ENCODE measurements at regions not wholly inside any gene's neighbourhood (a gene's known extent, or its start where the extent isn't known, plus 50 kb on each side); places are given as distances from the start of the nearest gene placed in this dataset.
"Not testable (repeated sequence)": the region's sequence is repeated elsewhere in the genome, so short reads cannot be mapped to it uniquely, and the experiment has no call there.

GRCh38 chr2:85969367-85969766 is 80.6 kb upstream of the ST3GAL5 start:
- H3K27me3 ChIP-seq (ENCODE audit: control insufficient read depth, insufficient read depth, low read length); H3K27ac ChIP-seq (ENCODE audit: low read depth, low read length); H3K4me3 ChIP-seq (ENCODE audit: low read depth, low read length); H3K36me3 ChIP-seq (ENCODE audit: control insufficient read depth, insufficient read depth, low read length); H3K9ac ChIP-seq (ENCODE audit: low read length); H3K4me1 ChIP-seq (ENCODE audit: control insufficient read depth, insufficient read depth, low read length): not testable (repeated sequence)
- H3K9me3 ChIP-seq (ENCODE audit: control insufficient read depth, insufficient read depth, low read depth, low read length), result peaks cover 19% of the 10 kb centered on the region

GRCh38 chr2:85965770-85966169 is 77.0 kb upstream of the ST3GAL5 start:
- not testable (repeated sequence) for H3K27me3 ChIP-seq (ENCODE audit: control insufficient read depth, insufficient read depth, low read length); H3K4me3 ChIP-seq (ENCODE audit: low read depth, low read length); H3K4me1 ChIP-seq (ENCODE audit: control insufficient read depth, insufficient read depth, low read length); H3K36me3 ChIP-seq (ENCODE audit: control insufficient read depth, insufficient read depth, low read length); H3K9ac ChIP-seq (ENCODE audit: low read length); H3K27ac ChIP-seq (ENCODE audit: low read depth, low read length)
- H3K9me3 ChIP-seq (ENCODE audit: control insufficient read depth, insufficient read depth, low read depth, low read length), result peaks cover 34% of the 10 kb centered on the region

GRCh38 chr2:85963747-85964418 is 75.1 kb upstream of the ST3GAL5 start:
- not testable (repeated sequence) for H3K9ac ChIP-seq (ENCODE audit: low read length); H3K27me3 ChIP-seq (ENCODE audit: control insufficient read depth, insufficient read depth, low read length); H3K4me1 ChIP-seq (ENCODE audit: control insufficient read depth, insufficient read depth, low read length); H3K36me3 ChIP-seq (ENCODE audit: control insufficient read depth, insufficient read depth, low read length); H3K27ac ChIP-seq (ENCODE audit: low read depth, low read length); H3K4me3 ChIP-seq (ENCODE audit: low read depth, low read length)
- peaks cover 35% of the 10 kb centered on the region for H3K9me3 ChIP-seq (ENCODE audit: control insufficient read depth, insufficient read depth, low read depth, low read length)

- Histone ChIP-seq H3K27me3 (ENCODE audit: control insufficient read depth, insufficient read depth, low read length) (no peaks in the 10 kb centered on the region), H3K27ac (ENCODE audit: low read depth, low read length) (no peak overlapping the region), H3K4me1 (ENCODE audit: control insufficient read depth, insufficient read depth, low read length) (no peaks in the 10 kb centered on the region), H3K9ac (ENCODE audit: low read length) (no peak overlapping the region), H3K4me3 (ENCODE audit: low read depth, low read length) (no peak overlapping the region), H3K9me3 (ENCODE audit: control insufficient read depth, insufficient read depth, low read depth, low read length) (peaks cover 35% of the 10 kb centered on the region), H3K36me3 (ENCODE audit: control insufficient read depth, insufficient read depth, low read length) (no peaks in the 10 kb centered on the region)
Measured at GRCh38 chr2:85963068-85963467, 74.3 kb upstream of the ST3GAL5 start.

GRCh38 chr2:85961754-85962153 is 73.0 kb upstream of the ST3GAL5 start:
- Histone ChIP-seq H3K9ac (ENCODE audit: low read length) (no peak overlapping the region), H3K36me3 (ENCODE audit: control insufficient read depth, insufficient read depth, low read length) (no peaks in the 10 kb centered on the region), H3K27ac (ENCODE audit: low read depth, low read length) (no peak overlapping the region), H3K4me1 (ENCODE audit: control insufficient read depth, insufficient read depth, low read length) (peaks cover 7% of the 10 kb centered on the region; the same call in 1 of the 2 replicates), H3K9me3 (ENCODE audit: control insufficient read depth, insufficient read depth, low read depth, low read length) (peaks cover 35% of the 10 kb centered on the region), H3K27me3 (ENCODE audit: control insufficient read depth, insufficient read depth, low read length) (no peaks in the 10 kb centered on the region), H3K4me3 (ENCODE audit: low read depth, low read length) (no peak overlapping the region)

- Histone ChIP-seq H3K27ac (ENCODE audit: low read depth, low read length) (no peak overlapping the region), H3K4me1 (ENCODE audit: control insufficient read depth, insufficient read depth, low read length) (peaks cover 12% of the 10 kb centered on the region; the same call in 1 of the 2 replicates), H3K9ac (ENCODE audit: low read length) (no peak overlapping the region), H3K9me3 (ENCODE audit: control insufficient read depth, insufficient read depth, low read depth, low read length) (peaks cover 35% of the 10 kb centered on the region), H3K27me3 (ENCODE audit: control insufficient read depth, insufficient read depth, low read length) (no peaks in the 10 kb centered on the region), H3K4me3 (ENCODE audit: low read depth, low read length) (no peak overlapping the region), H3K36me3 (ENCODE audit: control insufficient read depth, insufficient read depth, low read length) (no peaks in the 10 kb centered on the region)
Measured at GRCh38 chr2:85961053-85961452, 72.3 kb upstream of the ST3GAL5 start.

GRCh38 chr2:85959826-85960225 is 71.0 kb upstream of the ST3GAL5 start:
- peaks cover 12% of the 10 kb centered on the region; the same call in 1 of the 2 replicates for H3K4me1 ChIP-seq (ENCODE audit: control insufficient read depth, insufficient read depth, low read length)

GRCh38 chr2:85959185-85959584 is 70.4 kb upstream of the ST3GAL5 start:
- Histone ChIP-seq H3K9me3 (ENCODE audit: control insufficient read depth, insufficient read depth, low read depth, low read length) (peaks cover 32% of the 10 kb centered on the region), H3K4me3 (ENCODE audit: low read depth, low read length) (no peak overlapping the region), H3K36me3 (ENCODE audit: control insufficient read depth, insufficient read depth, low read length) (no peaks in the 10 kb centered on the region), H3K27ac (ENCODE audit: low read depth, low read length) (no peak overlapping the region), H3K4me1 (ENCODE audit: control insufficient read depth, insufficient read depth, low read length) (peaks cover 12% of the 10 kb centered on the region; the same call in 1 of the 2 replicates), H3K9ac (ENCODE audit: low read length) (no peak overlapping the region), H3K27me3 (ENCODE audit: control insufficient read depth, insufficient read depth, low read length) (no peaks in the 10 kb centered on the region)

More at GRCh38 chr2:85959826-85960225, 71.0 kb upstream of the ST3GAL5 start:
- Histone ChIP-seq H3K27me3 (ENCODE audit: control insufficient read depth, insufficient read depth, low read length) (no peaks in the 10 kb centered on the region), H3K9ac (ENCODE audit: low read length) (no peak overlapping the region), H3K27ac (ENCODE audit: low read depth, low read length) (no peak overlapping the region), H3K36me3 (ENCODE audit: control insufficient read depth, insufficient read depth, low read length) (no peaks in the 10 kb centered on the region), H3K4me3 (ENCODE audit: low read depth, low read length) (no peak overlapping the region), H3K9me3 (ENCODE audit: control insufficient read depth, insufficient read depth, low read depth, low read length) (peaks cover 35% of the 10 kb centered on the region)

GRCh38 chr2:85958731-85959130 is 69.9 kb upstream of the ST3GAL5 start:
- no peaks in the 10 kb centered on the region for H3K27me3 ChIP-seq (ENCODE audit: control insufficient read depth, insufficient read depth, low read length)
- H3K36me3 ChIP-seq (ENCODE audit: control insufficient read depth, insufficient read depth, low read length), result no peaks in the 10 kb centered on the region
- H3K9ac ChIP-seq (ENCODE audit: low read length), result no peak overlapping the region
- H3K9me3 ChIP-seq (ENCODE audit: control insufficient read depth, insufficient read depth, low read depth, low read length), result peaks cover 28% of the 10 kb centered on the region
- no peak overlapping the region for H3K4me3 ChIP-seq (ENCODE audit: low read depth, low read length)
- H3K4me1 ChIP-seq (ENCODE audit: control insufficient read depth, insufficient read depth, low read length), result peaks cover 12% of the 10 kb centered on the region; the same call in 1 of the 2 replicates
- no peak overlapping the region for H3K27ac ChIP-seq (ENCODE audit: low read depth, low read length)

GRCh38 chr2:85957256-85957655 is 68.5 kb upstream of the ST3GAL5 start:
- Histone ChIP-seq H3K9me3 (ENCODE audit: control insufficient read depth, insufficient read depth, low read depth, low read length) (peaks cover 18% of the 10 kb centered on the region), H3K36me3 (ENCODE audit: control insufficient read depth, insufficient read depth, low read length) (no peaks in the 10 kb centered on the region), H3K9ac (ENCODE audit: low read length) (no peak overlapping the region), H3K4me3 (ENCODE audit: low read depth, low read length) (no peak overlapping the region), H3K27ac (ENCODE audit: low read depth, low read length) (no peak overlapping the region), H3K4me1 (ENCODE audit: control insufficient read depth, insufficient read depth, low read length) (peaks cover 17% of the 10 kb centered on the region; the same call in 1 of the 2 replicates), H3K27me3 (ENCODE audit: control insufficient read depth, insufficient read depth, low read length) (no peaks in the 10 kb centered on the region)

GRCh38 chr2:85956646-85957039 is 67.9 kb upstream of the ST3GAL5 start:
- peaks cover 14% of the 10 kb centered on the region for H3K9me3 ChIP-seq (ENCODE audit: control insufficient read depth, insufficient read depth, low read depth, low read length)
- H3K27me3 ChIP-seq (ENCODE audit: control insufficient read depth, insufficient read depth, low read length), result no peaks in the 10 kb centered on the region
- no peak overlapping the region for H3K27ac ChIP-seq (ENCODE audit: low read depth, low read length)
- no peak overlapping the region for H3K9ac ChIP-seq (ENCODE audit: low read length)
- H3K4me3 ChIP-seq (ENCODE audit: low read depth, low read length), result no peak overlapping the region
- peaks cover 17% of the 10 kb centered on the region; the same call in 1 of the 2 replicates for H3K4me1 ChIP-seq (ENCODE audit: control insufficient read depth, insufficient read depth, low read length)
- no peaks in the 10 kb centered on the region for H3K36me3 ChIP-seq (ENCODE audit: control insufficient read depth, insufficient read depth, low read length)
